HG03354 (cell line): ENCODE measurements at regions not wholly inside any gene's neighbourhood (a gene's known extent, or its start where the extent isn't known, plus 50 kb on each side); places are given as distances from the start of the nearest gene placed in this dataset.

ENCODE experiments used
- ATAC-seq: cut with Tn5 transposase; IDR thresholded peaks from one replicate; pipeline ENCODE4 v1.9.1; 2021; ENCODE audit warnings: mild to moderate bottlenecking; ENCODE audit not compliant: unreplicated experiment, poor library complexity, severe bottlenecking

GRCh38 chr4:4750187-4750586, 109.3 kb upstream of the MSX1 start:
- ATAC-seq: no peak

- ATAC-seq: no peak
Observed at GRCh38 chr4:4749137-4749536, 110.3 kb upstream of the MSX1 start.

- ATAC-seq: no peak
Observed at GRCh38 chr4:4746444-4746843, 113.0 kb upstream of the MSX1 start.

- ATAC-seq: no peak
Observed at GRCh38 chr4:4740071-4740470, 119.4 kb upstream of the MSX1 start.

- no peak for ATAC-seq
Observed at GRCh38 chr4:4735870-4736269, 123.6 kb upstream of the MSX1 start.

GRCh38 chr4:4735136-4735750, 124.2 kb upstream of the MSX1 start:
- ATAC-seq: no peak

- ATAC-seq: no peak
Observed at GRCh38 chr4:4734425-4734824, 125.0 kb upstream of the MSX1 start.

GRCh38 chr4:4733663-4734062, 125.8 kb upstream of the MSX1 start:
- no peak for ATAC-seq

- no peak for ATAC-seq
Observed at GRCh38 chr4:4730249-4730648, 129.2 kb upstream of the MSX1 start.

- no peak for ATAC-seq
Observed at GRCh38 chr4:4729206-4729605, 130.3 kb upstream of the MSX1 start.

- ATAC-seq: no peak
Observed at GRCh38 chr4:4727536-4727935, 131.9 kb upstream of the MSX1 start.

- no peak for ATAC-seq
Observed at GRCh38 chr4:4726051-4726450, 133.4 kb upstream of the MSX1 start.

GRCh38 chr4:4724321-4724720, 135.1 kb upstream of the MSX1 start:
- ATAC-seq: no peak

- no peak for ATAC-seq
Observed at GRCh38 chr4:4721636-4722035, 137.8 kb upstream of the MSX1 start.

GRCh38 chr4:4720646-4721045, 138.8 kb upstream of the MSX1 start:
- ATAC-seq: no peak

GRCh38 chr4:4719436-4719835, 140.0 kb upstream of the MSX1 start:
- no peak for ATAC-seq

- no peak for ATAC-seq
Observed at GRCh38 chr4:4717692-4718091, 141.8 kb upstream of the MSX1 start.

GRCh38 chr4:4714331-4714730, 145.1 kb upstream of the MSX1 start:
- no peak for ATAC-seq

- no peak for ATAC-seq
Observed at GRCh38 chr4:4712800-4713528, 146.5 kb upstream of the MSX1 start.

GRCh38 chr4:4711902-4712301, 147.6 kb upstream of the MSX1 start:
- ATAC-seq: no peak

GRCh38 chr4:4709736-4710135, 149.7 kb upstream of the MSX1 start:
- ATAC-seq: no peak

- ATAC-seq: no peak
Observed at GRCh38 chr4:4704267-4704666, 155.2 kb upstream of the MSX1 start.
